Ishikawa (cell line): ENCODE measurements at regions not wholly inside any gene's neighbourhood (a gene's known extent, or its start where the extent isn't known, plus 50 kb on each side); places are given as distances from the start of the nearest gene placed in this dataset.

Experiments
- CEBPB ChIP-seq: IDR thresholded peaks from 2 replicates; pipeline ENCODE4 v1.6.1; 2012
- CREB1 ChIP-seq: IDR thresholded peaks from 2 replicates; pipeline ENCODE4 v1.6.1; 2012; ENCODE audit warnings: low read depth
- EGR1 ChIP-seq: IDR thresholded peaks from 2 replicates; pipeline ENCODE4 v1.6.1; 2012
- EP300 ChIP-seq: IDR thresholded peaks from 2 replicates; pipeline ENCODE4 v1.6.1; 2012; ENCODE audit warnings: borderline replicate concordance
- FOXM1 ChIP-seq: IDR thresholded peaks from 2 replicates; pipeline ENCODE4 v1.6.1; 2012; ENCODE audit warnings: low read depth, borderline replicate concordance
- NFIC ChIP-seq: IDR thresholded peaks from 2 replicates; pipeline ENCODE4 v1.6.1; 2012
- RAD21 ChIP-seq: IDR thresholded peaks from 2 replicates; pipeline ENCODE4 v1.6.1; 2012; ENCODE audit warnings: low read depth
- TAF1 ChIP-seq: IDR thresholded peaks from 2 replicates; pipeline ENCODE4 v1.6.1; 2012; ENCODE audit warnings: low read depth, mild to moderate bottlenecking
- TCF12 ChIP-seq: IDR thresholded peaks from 2 replicates; pipeline ENCODE4 v1.6.1; 2012; ENCODE audit warnings: low read depth
- TEAD4 ChIP-seq: IDR thresholded peaks from 2 replicates; pipeline ENCODE4 v1.6.1; 2012
- YY1 ChIP-seq: IDR thresholded peaks from 2 replicates; pipeline ENCODE4 v1.6.1; 2012; ENCODE audit warnings: low read depth
- ZBTB7A ChIP-seq: IDR thresholded peaks from 2 replicates; pipeline ENCODE4 v1.6.1; 2012; ENCODE audit warnings: low read depth
- TF ChIP-seq, protein P1 (sequence below): IDR thresholded peaks from 2 replicates; pipeline ENCODE4 v1.6.1; 2012
- TF ChIP-seq, protein P2 (sequence below): IDR thresholded peaks from 2 replicates; pipeline ENCODE4 v1.6.1; 2012
- TF ChIP-seq, protein P3 (sequence below): IDR thresholded peaks from 2 replicates; pipeline ENCODE4 v1.6.1; 2012; ENCODE audit warnings: low read depth, mild to moderate bottlenecking

GRCh38 chr5:163759000-163759704 lies 253.7 kb downstream of the MAT2B start:
- no peak for TF ChIP-seq EP300
- TF ChIP-seq CREB1 = no peak
- TF ChIP-seq, protein P1, sequence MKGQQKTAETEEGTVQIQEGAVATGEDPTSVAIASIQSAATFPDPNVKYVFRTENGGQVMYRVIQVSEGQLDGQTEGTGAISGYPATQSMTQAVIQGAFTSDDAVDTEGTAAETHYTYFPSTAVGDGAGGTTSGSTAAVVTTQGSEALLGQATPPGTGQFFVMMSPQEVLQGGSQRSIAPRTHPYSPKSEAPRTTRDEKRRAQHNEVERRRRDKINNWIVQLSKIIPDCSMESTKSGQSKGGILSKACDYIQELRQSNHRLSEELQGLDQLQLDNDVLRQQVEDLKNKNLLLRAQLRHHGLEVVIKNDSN = no peak
- TF ChIP-seq, protein P2, sequence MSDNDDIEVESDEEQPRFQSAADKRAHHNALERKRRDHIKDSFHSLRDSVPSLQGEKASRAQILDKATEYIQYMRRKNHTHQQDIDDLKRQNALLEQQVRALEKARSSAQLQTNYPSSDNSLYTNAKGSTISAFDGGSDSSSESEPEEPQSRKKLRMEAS = no peak
- no peak for TF ChIP-seq EGR1
- TF ChIP-seq RAD21 = no peak
- no peak for TF ChIP-seq TEAD4
- TF ChIP-seq, protein P3, sequence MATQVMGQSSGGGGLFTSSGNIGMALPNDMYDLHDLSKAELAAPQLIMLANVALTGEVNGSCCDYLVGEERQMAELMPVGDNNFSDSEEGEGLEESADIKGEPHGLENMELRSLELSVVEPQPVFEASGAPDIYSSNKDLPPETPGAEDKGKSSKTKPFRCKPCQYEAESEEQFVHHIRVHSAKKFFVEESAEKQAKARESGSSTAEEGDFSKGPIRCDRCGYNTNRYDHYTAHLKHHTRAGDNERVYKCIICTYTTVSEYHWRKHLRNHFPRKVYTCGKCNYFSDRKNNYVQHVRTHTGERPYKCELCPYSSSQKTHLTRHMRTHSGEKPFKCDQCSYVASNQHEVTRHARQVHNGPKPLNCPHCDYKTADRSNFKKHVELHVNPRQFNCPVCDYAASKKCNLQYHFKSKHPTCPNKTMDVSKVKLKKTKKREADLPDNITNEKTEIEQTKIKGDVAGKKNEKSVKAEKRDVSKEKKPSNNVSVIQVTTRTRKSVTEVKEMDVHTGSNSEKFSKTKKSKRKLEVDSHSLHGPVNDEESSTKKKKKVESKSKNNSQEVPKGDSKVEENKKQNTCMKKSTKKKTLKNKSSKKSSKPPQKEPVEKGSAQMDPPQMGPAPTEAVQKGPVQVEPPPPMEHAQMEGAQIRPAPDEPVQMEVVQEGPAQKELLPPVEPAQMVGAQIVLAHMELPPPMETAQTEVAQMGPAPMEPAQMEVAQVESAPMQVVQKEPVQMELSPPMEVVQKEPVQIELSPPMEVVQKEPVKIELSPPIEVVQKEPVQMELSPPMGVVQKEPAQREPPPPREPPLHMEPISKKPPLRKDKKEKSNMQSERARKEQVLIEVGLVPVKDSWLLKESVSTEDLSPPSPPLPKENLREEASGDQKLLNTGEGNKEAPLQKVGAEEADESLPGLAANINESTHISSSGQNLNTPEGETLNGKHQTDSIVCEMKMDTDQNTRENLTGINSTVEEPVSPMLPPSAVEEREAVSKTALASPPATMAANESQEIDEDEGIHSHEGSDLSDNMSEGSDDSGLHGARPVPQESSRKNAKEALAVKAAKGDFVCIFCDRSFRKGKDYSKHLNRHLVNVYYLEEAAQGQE = no peak
- TF ChIP-seq TAF1 = no peak
- no peak for TF ChIP-seq ZBTB7A
- no peak for TF ChIP-seq CEBPB
- TF ChIP-seq TCF12 = no peak
- TF ChIP-seq FOXM1 = no peak
- no peak for TF ChIP-seq NFIC
- no peak for TF ChIP-seq YY1

DNA sequence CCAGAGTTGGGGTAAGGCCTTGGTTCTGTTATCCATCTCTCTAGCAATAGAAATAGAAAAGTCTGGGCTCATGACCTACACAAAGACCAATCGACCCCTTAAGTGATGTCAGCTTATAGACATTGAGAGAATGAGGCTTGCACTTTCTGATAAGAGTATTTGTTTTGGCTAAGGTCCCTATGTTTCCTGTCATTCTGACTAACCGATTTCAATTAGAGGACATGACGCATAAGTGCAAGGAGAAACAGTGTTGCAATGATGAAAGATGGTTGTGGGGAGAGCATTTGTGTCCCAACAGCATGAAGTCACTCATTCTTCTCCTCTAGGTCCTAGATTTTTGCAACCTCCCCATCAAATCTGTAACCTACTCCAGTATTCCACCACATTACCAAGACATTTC lies 255.1 kb downstream of the MAT2B start:
- TF ChIP-seq ZBTB7A = no peak
- TF ChIP-seq, protein P3 = no peak
- no peak for TF ChIP-seq TAF1
- TF ChIP-seq NFIC = no peak
- no peak for TF ChIP-seq EP300
- no peak for TF ChIP-seq RAD21
- TF ChIP-seq CREB1 = no peak

GRCh38 chr5:163766936-163767670 lies 261.7 kb downstream of the MAT2B start:
- no peak for TF ChIP-seq EGR1
- no peak for TF ChIP-seq EP300
- TF ChIP-seq, protein P2 = no peak
- TF ChIP-seq TEAD4 = no peak
- TF ChIP-seq, protein P1 = no peak
- no peak for TF ChIP-seq ZBTB7A
- no peak for TF ChIP-seq FOXM1
- TF ChIP-seq TCF12 = no peak
- TF ChIP-seq RAD21 = no peak
- TF ChIP-seq TAF1 = no peak
- TF ChIP-seq YY1 = no peak
- TF ChIP-seq, protein P3 = no peak
- TF ChIP-seq CREB1 = no peak
- TF ChIP-seq CEBPB = no peak

DNA sequence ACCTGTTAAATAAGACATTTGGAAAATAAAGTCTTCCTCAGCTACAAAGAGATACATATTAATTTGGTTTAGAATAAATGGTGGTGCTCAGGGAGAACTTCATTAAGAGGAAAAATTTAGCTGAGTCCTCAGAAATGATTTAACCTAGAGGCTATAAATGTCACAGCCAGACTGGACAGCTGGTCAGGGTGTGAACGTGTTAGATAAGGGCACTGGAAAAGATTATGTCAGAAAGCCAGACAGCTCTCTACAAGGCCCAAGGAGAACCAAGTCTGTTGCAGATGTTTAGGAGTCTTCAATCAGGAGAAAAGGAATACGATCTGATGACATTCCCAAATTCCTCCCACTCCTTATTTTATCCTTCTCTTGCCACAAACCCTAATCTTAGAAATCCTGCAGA lies 265.2 kb downstream of the MAT2B start:
- TF ChIP-seq TEAD4 (no peak), YY1 (no peak), EP300 (no peak), EGR1 (no peak)
- TF ChIP-seq, protein P3 = no peak
- TF ChIP-seq, protein P2 = no peak
